H1 (cell line): ENCODE measurements at regions not wholly inside any gene's neighbourhood (a gene's known extent, or its start where the extent isn't known, plus 50 kb on each side); places are given as distances from the start of the nearest gene placed in this dataset.

ENCODE experiments used
- BRCA1 ChIP-seq: IDR thresholded peaks from 2 replicates; pipeline ENCODE4 v1.6.1; 2012; ENCODE audit warnings: low read depth, low read length, improper control_type of control experiment
- CBX5 ChIP-seq: fragments of 300-800, 300-1000 bp; sonication (generic); IDR thresholded peaks from 2 replicates; pipeline ENCODE4 v1.7.1; 2016; ENCODE audit warnings: antibody characterized with exemption, low read length, low read depth
- EP300 ChIP-seq, 2 experiments: IDR thresholded peaks; 1 replicate in 1 of 2; 2 replicates in 1 of 2; pipeline ENCODE4 v1.6.1; 2011 to 2012; ENCODE audit warnings: low read depth in 2 of 2, low read length in 2 of 2, mild to moderate bottlenecking in 2 of 2, borderline replicate concordance in 1 of 2, inconsistent platforms in 1 of 2, moderate library complexity in 1 of 2
- GABPA ChIP-seq: IDR thresholded peaks from 2 replicates; pipeline ENCODE4 v1.6.1; 2011; ENCODE audit warnings: mild to moderate bottlenecking, low read length, moderate library complexity, borderline replicate concordance; ENCODE audit not compliant: insufficient read depth
- HDAC2 ChIP-seq, 2 experiments: fragments of 300-600 bp in 1 of 2; sonication (generic) in 1 of 2; IDR thresholded peaks; 2 replicates each; pipeline ENCODE4 v1.6.1; 2011 to 2012; ENCODE audit warnings: low read depth in 2 of 2, low read length in 2 of 2, mild to moderate bottlenecking in 2 of 2, moderate library complexity in 2 of 2, borderline replicate concordance in 1 of 2, inconsistent platforms in 1 of 2
- POLR2A ChIP-seq, 2 experiments: IDR thresholded peaks; 1 replicate in 1 of 2; 2 replicates in 1 of 2; pipeline ENCODE4 v1.6.1; 2011; ENCODE audit warnings: low read depth in 2 of 2, low read length in 2 of 2, mild to moderate bottlenecking in 2 of 2; ENCODE audit errors: control extremely low read depth in 1 of 2
- RAD21 ChIP-seq, 2 experiments: IDR thresholded peaks in 1 of 2; conservative IDR thresholded peaks in 1 of 2; 2 replicates each; pipeline ENCODE4 v1.6.1; 2011; ENCODE audit warnings: low read depth in 2 of 2, low read length in 2 of 2, improper control_type of control experiment in 1 of 2, inconsistent platforms in 1 of 2, mild to moderate bottlenecking in 1 of 2, moderate library complexity in 1 of 2
- RFX5 ChIP-seq: IDR thresholded peaks from 2 replicates; pipeline ENCODE4 v1.6.1; 2011; ENCODE audit warnings: low read depth, low read length, improper control_type of control experiment, borderline replicate concordance
- RNF2 ChIP-seq: fragments of 200-900, 300-1000 bp; sonication (generic); IDR thresholded peaks from 2 replicates; pipeline ENCODE4 v1.7.1; 2016; ENCODE audit warnings: borderline replicate concordance, low read depth, mild to moderate bottlenecking, antibody characterized with exemption, low read length; ENCODE audit not compliant: poor library complexity, severe bottlenecking; ENCODE audit errors: missing control alignments
- SP4 ChIP-seq: IDR thresholded peaks from 2 replicates; pipeline ENCODE4 v1.6.1; 2012; ENCODE audit warnings: low read length, inconsistent platforms
- SRF ChIP-seq: IDR thresholded peaks from 2 replicates; pipeline ENCODE4 v1.6.1; 2011; ENCODE audit warnings: mild to moderate bottlenecking, low read depth, low read length, moderate library complexity
- TF ChIP-seq, protein P1 (sequence below), 3 experiments: IDR thresholded peaks; 1 replicate in 2 of 3; 2 replicates in 1 of 3; pipeline versions ENCODE4 v1.5.1 to v1.6.1; 2011; ENCODE audit warnings: low read length in 3 of 3, mild to moderate bottlenecking in 3 of 3, inconsistent platforms in 2 of 3, low read depth in 1 of 3, moderate library complexity in 1 of 3; ENCODE audit not compliant: insufficient read depth in 1 of 3; ENCODE audit errors: control extremely low read depth in 1 of 3
- TF ChIP-seq, protein P2 (sequence below): IDR thresholded peaks from 2 replicates; pipeline ENCODE4 v1.6.1; 2011; ENCODE audit warnings: low read length, improper control_type of control experiment

DNA sequence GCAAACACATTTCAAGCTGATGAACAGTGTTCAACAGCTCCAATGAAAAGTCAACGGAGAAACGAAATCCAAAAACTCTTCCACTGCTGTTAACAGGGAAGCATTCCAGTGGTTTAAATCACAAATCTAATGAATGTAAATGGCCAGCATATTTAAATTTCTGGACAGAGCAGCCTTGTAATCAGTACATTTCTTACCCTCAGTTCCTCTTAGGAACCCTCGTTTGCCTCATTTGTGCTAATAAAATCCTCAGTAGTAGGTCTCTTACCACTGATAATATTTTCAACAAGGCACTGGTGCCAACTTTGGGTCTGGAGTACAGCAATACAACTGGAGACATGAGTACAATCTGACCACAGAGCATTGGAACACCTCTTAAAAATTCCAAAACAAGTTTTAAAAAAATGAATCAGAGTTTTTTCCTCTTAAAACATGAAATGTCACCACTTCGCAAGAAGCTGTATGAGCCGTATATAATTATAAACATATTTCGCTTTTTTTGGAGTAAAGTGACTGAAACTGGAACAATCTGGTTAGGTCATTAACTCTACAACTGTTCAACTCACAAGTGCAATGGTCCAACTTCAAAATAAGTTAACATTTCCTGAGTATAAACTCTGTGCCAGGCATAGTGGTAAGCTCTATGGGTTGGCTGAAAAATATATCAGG, 211.2 kb downstream of the CPEB2 start:
- TF ChIP-seq POLR2A (IDR thresholded peaks at IDR 0.05; ENCODE audit: control extremely low read depth in 1 of 2, low read depth in 2 of 2, low read length in 2 of 2) (no peak), RFX5 (no peak), SP4 (no peak), BRCA1 (no peak), RAD21 (IDR thresholded peaks at IDR 0.05 in 1 of 2, conservative IDR thresholded peaks at IDR 0.05 in 1 of 2; ENCODE audit: low read depth in 2 of 2, low read length in 2 of 2) (no peak), RNF2 (no peak), HDAC2 (IDR thresholded peaks at IDR 0.05; ENCODE audit: borderline replicate concordance in 1 of 2, low read depth in 2 of 2, low read length in 2 of 2) (no peak), GABPA (no peak), SRF (no peak), CBX5 (no peak), EP300 (IDR thresholded peaks at IDR 0.05; ENCODE audit: borderline replicate concordance in 1 of 2, low read depth in 2 of 2, low read length in 2 of 2) (no peak)
- TF ChIP-seq, protein P1, sequence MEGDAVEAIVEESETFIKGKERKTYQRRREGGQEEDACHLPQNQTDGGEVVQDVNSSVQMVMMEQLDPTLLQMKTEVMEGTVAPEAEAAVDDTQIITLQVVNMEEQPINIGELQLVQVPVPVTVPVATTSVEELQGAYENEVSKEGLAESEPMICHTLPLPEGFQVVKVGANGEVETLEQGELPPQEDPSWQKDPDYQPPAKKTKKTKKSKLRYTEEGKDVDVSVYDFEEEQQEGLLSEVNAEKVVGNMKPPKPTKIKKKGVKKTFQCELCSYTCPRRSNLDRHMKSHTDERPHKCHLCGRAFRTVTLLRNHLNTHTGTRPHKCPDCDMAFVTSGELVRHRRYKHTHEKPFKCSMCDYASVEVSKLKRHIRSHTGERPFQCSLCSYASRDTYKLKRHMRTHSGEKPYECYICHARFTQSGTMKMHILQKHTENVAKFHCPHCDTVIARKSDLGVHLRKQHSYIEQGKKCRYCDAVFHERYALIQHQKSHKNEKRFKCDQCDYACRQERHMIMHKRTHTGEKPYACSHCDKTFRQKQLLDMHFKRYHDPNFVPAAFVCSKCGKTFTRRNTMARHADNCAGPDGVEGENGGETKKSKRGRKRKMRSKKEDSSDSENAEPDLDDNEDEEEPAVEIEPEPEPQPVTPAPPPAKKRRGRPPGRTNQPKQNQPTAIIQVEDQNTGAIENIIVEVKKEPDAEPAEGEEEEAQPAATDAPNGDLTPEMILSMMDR (IDR thresholded peaks at IDR 0.05; ENCODE audit: control extremely low read depth in 1 of 3, insufficient read depth in 1 of 3, low read depth in 1 of 3, low read length in 3 of 3), result no peak
- TF ChIP-seq, protein P2, sequence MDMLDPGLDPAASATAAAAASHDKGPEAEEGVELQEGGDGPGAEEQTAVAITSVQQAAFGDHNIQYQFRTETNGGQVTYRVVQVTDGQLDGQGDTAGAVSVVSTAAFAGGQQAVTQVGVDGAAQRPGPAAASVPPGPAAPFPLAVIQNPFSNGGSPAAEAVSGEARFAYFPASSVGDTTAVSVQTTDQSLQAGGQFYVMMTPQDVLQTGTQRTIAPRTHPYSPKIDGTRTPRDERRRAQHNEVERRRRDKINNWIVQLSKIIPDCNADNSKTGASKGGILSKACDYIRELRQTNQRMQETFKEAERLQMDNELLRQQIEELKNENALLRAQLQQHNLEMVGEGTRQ, result no peak
